PC-9 (cell line): ENCODE measurements at regions not wholly inside any gene's neighbourhood (a gene's known extent, or its start where the extent isn't known, plus 50 kb on each side); places are given as distances from the start of the nearest gene placed in this dataset.

ENCODE experiments used
- BruUV-seq: library from RNA; stranded (reverse); fragments of 400-500 nt; replicated peaks from 2 replicates; lab custom pipeline; 2021; lab: Mats Ljungman, UMichigan
- CTCF ChIA-PET: fragments of 300-600 bp; sonication (Branson Sonifier 250); formaldehyde crosslinking; loops from one replicate; lab custom pipeline; 2022; ENCODE audit warnings: antibody characterized with exemption; lab: Charles Lee
- POLR2A ChIA-PET: fragments of 300-600 bp; sonication (Branson Sonifier 250); formaldehyde crosslinking; loops from one replicate; lab custom pipeline; 2022; ENCODE audit warnings: antibody characterized with exemption; ENCODE audit not compliant: unreplicated experiment; lab: Charles Lee
- DNase-seq, 2 experiments: peaks; one replicate each; pipeline versions ENCODE4 v3.0.0 to v3.0.0-alpha.2; 2015 to 2022; ENCODE audit warnings: mixed read lengths in 1 of 2
- H2AFZ ChIP-seq: fragments of 200-600 bp; sonication (generic); 2 replicates; pipeline ENCODE4 v1.8.1; 2017; ENCODE audit warnings: antibody characterized with exemption
- H3F3A ChIP-seq: fragments of 200-600 bp; sonication (generic); 2 replicates; pipeline ENCODE4 v1.8.1; 2017; ENCODE audit warnings: antibody characterized with exemption, mild to moderate bottlenecking, low read depth; ENCODE audit not compliant: insufficient read depth
- H3K27ac ChIP-seq: fragments of 200-600 bp; sonication (generic); 2 replicates; pipeline ENCODE4 v1.6.1; 2016; ENCODE audit warnings: mixed run types
- H3K27me3 ChIP-seq: fragments of 200-600 bp; sonication (generic); 2 replicates; pipeline ENCODE4 v1.6.1; 2016; ENCODE audit warnings: low read depth, mixed run types; ENCODE audit not compliant: insufficient read depth
- H3K36me3 ChIP-seq: fragments of 200-600 bp; sonication (generic); 2 replicates; pipeline ENCODE4 v1.6.1; 2016; ENCODE audit warnings: low read depth, mixed run types
- H3K4me1 ChIP-seq: fragments of 200-600 bp; sonication (generic); replicated peaks from 2 replicates; pipeline ENCODE4 v1.6.1; 2016; ENCODE audit warnings: mixed run types; ENCODE audit not compliant: insufficient read depth
- H3K4me2 ChIP-seq: fragments of 200-600 bp; sonication (generic); 2 replicates; pipeline ENCODE4 v1.6.1; 2017; ENCODE audit warnings: mixed run types
- H3K4me3 ChIP-seq: fragments of 200-600 bp; sonication (generic); 2 replicates; pipeline ENCODE4 v1.6.1; 2016; ENCODE audit warnings: mixed run types
- H3K79me2 ChIP-seq: fragments of 200-600 bp; sonication (generic); 2 replicates; pipeline ENCODE4 v1.6.1; 2017; ENCODE audit warnings: low read depth, mixed run types
- H3K9me2 ChIP-seq: fragments of 200-600 bp; sonication (generic); 2 replicates; pipeline ENCODE4 v1.8.1; 2017; ENCODE audit warnings: mild to moderate bottlenecking; ENCODE audit not compliant: insufficient read depth
- H3K9me3 ChIP-seq: fragments of 200-600 bp; sonication (generic); 2 replicates; pipeline ENCODE4 v1.8.1; 2016; ENCODE audit warnings: low read depth; ENCODE audit not compliant: insufficient read depth
- H4K20me1 ChIP-seq: fragments of 200-600 bp; sonication (generic); 2 replicates; pipeline ENCODE4 v1.8.1; 2017; ENCODE audit not compliant: insufficient read depth
- CTCF ChIP-seq: fragments of 200-600 bp; sonication (generic); conservative IDR thresholded peaks from 2 replicates; pipeline ENCODE4 v1.6.1; 2017; ENCODE audit warnings: mixed run types, antibody characterized with exemption, mild to moderate bottlenecking, moderate library complexity
- EZH2 ChIP-seq: fragments of 200-600 bp; sonication (generic); IDR thresholded peaks from 2 replicates; pipeline ENCODE4 v1.8.0; 2017; ENCODE audit warnings: antibody characterized with exemption, low read depth
- intact Hi-C: fragments of 100-400 bp; cut with micrococcal nuclease; formaldehyde crosslinking; loops from one replicate; pipeline ENCODE4 v1.10.0; 2022; ENCODE audit not compliant: unreplicated experiment

DNA sequence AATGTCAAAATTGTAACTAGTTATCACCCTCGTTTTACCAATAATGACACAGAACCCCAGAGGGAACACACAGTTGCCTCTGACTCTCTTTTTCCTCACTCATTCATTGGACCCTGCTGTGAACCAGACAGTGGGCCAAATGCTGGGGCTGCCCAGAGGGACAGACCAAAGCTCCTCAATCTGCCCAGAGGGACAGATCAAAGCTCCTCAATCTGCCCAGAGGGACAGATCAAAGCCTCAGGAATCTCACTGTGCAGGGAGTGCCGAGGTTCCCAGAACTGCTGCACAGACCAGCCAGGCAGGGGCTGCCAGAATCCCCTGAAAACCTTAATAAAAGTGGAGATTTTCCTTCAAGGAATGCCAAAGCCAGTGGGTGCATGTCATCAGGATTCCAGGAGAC is 179.1 kb downstream of the SOD2 start:
- no peaks in the 10 kb centered on the region for H3K4me1 ChIP-seq
- H3K27ac ChIP-seq = no peak overlapping the region
- CTCF ChIA-PET = no interaction called here
- H3K36me3 ChIP-seq = no peaks in the 10 kb centered on the region
- TF ChIP-seq CTCF (no peak), EZH2 (no peak)
- no peaks in the 10 kb centered on the region for H4K20me1 ChIP-seq
- H3K79me2 ChIP-seq = no peaks in the 10 kb centered on the region
- no TSS peak for BruUV-seq
- peaks cover 50% of the 10 kb centered on the region for H3K27me3 ChIP-seq
- intact Hi-C loops = no loop called here
- POLR2A ChIA-PET = no interaction called here
- H3K9me3 ChIP-seq = no peaks in the 10 kb centered on the region
- H3F3A ChIP-seq = no peaks in the 10 kb centered on the region
- H3K4me2 ChIP-seq = no peak overlapping the region
- no peak overlapping the region for H3K4me3 ChIP-seq
- no peaks in the 10 kb centered on the region for H3K9me2 ChIP-seq
- H2AFZ ChIP-seq = no peak overlapping the region
- no peak for DNase-seq

DNA sequence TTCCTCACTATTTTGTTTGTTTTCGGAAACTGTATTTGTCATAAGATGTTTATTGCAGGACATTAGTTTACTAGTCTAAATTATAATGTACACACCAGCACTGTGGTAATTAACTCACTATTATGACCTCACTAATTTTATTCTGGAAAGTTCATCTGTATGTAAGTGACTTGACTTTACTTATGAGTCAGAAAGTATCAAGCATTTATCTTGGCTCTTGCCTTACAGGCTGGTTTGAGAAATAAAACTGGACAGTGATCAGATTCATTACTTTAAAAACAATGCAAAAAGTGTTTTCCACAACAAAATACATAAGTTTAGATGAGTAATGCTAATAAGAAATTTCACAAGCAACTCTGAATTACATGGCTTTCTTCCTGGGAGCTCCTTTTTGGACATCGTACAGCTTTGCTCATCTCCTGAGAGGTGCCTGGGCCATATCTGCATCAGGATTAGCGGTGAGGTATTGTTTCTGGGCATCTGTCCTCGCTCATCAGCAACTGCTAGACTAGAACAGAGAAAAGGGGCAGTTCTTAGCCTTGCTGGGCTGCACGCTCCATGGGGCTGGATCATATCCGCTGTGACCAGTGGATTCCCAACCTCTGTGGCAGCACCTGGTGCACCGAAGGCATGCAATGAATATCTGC is 179.8 kb downstream of the SOD2 start:
- H3K4me2 ChIP-seq = no peak overlapping the region
- CTCF ChIA-PET = no interaction called here
- H3K4me3 ChIP-seq = no peak overlapping the region
- no peaks in the 10 kb centered on the region for H4K20me1 ChIP-seq
- H2AFZ ChIP-seq = no peak overlapping the region
- TF ChIP-seq EZH2 = no peak
- no peaks in the 10 kb centered on the region for H3F3A ChIP-seq
- intact Hi-C loops = no loop called here
- no peaks in the 10 kb centered on the region for H3K4me1 ChIP-seq
- H3K27ac ChIP-seq = no peak overlapping the region
- POLR2A ChIA-PET = no interaction called here
- BruUV-seq = no TSS peak
- H3K36me3 ChIP-seq = no peaks in the 10 kb centered on the region
- no peaks in the 10 kb centered on the region for H3K9me3 ChIP-seq
- peaks cover 53% of the 10 kb centered on the region for H3K27me3 ChIP-seq
- no peaks in the 10 kb centered on the region for H3K79me2 ChIP-seq
- DNase-seq = no peak
- no peaks in the 10 kb centered on the region for H3K9me2 ChIP-seq

DNA sequence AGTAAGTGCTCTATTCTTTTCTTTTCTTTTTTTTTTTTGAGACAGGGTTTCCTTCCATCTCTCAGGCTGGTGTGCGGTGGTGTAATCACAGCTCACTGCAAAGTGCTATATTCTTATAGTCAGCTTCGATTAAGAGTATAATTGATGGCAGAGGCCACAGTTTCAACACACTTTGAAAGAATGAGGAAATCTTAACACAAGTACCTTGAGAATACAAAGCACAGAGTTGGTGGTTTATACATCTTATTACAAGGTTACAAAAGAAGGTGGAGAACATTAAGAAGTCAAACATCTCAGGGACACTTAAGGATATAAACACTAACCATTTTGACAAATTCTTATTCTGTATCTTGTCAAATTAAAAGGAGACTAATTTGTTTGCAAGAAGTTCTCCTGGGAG is 180.5 kb downstream of the SOD2 start:
- ChIA-PET POLR2A (no interaction called here), CTCF (no interaction called here)
- no peaks in the 10 kb centered on the region for H3K4me1 ChIP-seq
- no peak overlapping the region for H2AFZ ChIP-seq
- no peaks in the 10 kb centered on the region for H3F3A ChIP-seq
- H4K20me1 ChIP-seq = no peaks in the 10 kb centered on the region
- no peaks in the 10 kb centered on the region for H3K79me2 ChIP-seq
- no peak for TF ChIP-seq EZH2
- no peak for TF ChIP-seq CTCF
- no peak overlapping the region for H3K4me3 ChIP-seq
- H3K9me3 ChIP-seq = no peaks in the 10 kb centered on the region
- no peaks in the 10 kb centered on the region for H3K9me2 ChIP-seq
- intact Hi-C loops = no loop called here
- BruUV-seq = no TSS peak
- H3K27me3 ChIP-seq = peaks cover 53% of the 10 kb centered on the region
- no peak overlapping the region for H3K4me2 ChIP-seq
- no peaks in the 10 kb centered on the region for H3K36me3 ChIP-seq
- no peak overlapping the region for H3K27ac ChIP-seq
- DNase-seq = no peak

- Histone ChIP-seq H3K9me2 (no peaks in the 10 kb centered on the region), H3K79me2 (no peaks in the 10 kb centered on the region), H3F3A (no peaks in the 10 kb centered on the region), H3K4me1 (no peaks in the 10 kb centered on the region), H3K4me2 (no peak overlapping the region), H2AFZ (no peak overlapping the region), H3K36me3 (no peaks in the 10 kb centered on the region), H3K9me3 (no peaks in the 10 kb centered on the region), H4K20me1 (no peaks in the 10 kb centered on the region), H3K27me3 (peaks cover 53% of the 10 kb centered on the region), H3K4me3 (no peak overlapping the region), H3K27ac (no peak overlapping the region)
- POLR2A ChIA-PET = no interaction called here
- CTCF ChIA-PET = no interaction called here
- no peak for TF ChIP-seq CTCF
- TF ChIP-seq EZH2 = no peak
- no peak for DNase-seq
- BruUV-seq = no TSS peak
- intact Hi-C loops = no loop called here
Observed at GRCh38 chr6:159512104-159512503, 180.9 kb downstream of the SOD2 start.
